A673 (cell line): ENCODE measurements at regions not wholly inside any gene's neighbourhood (a gene's known extent, or its start where the extent isn't known, plus 50 kb on each side); places are given as distances from the start of the nearest gene placed in this dataset.

Experiments
- BruUV-seq: library from RNA; stranded (reverse); fragments of 400-500 nt; replicated peaks from 2 replicates; lab custom pipeline; 2021; lab: Mats Ljungman, UMichigan
- CTCF ChIA-PET: fragments of 300-600 bp; sonication (Branson Sonifier 250); formaldehyde crosslinking; loops from one replicate; lab custom pipeline; 2022; ENCODE audit warnings: antibody characterized with exemption; lab: Charles Lee
- POLR2A ChIA-PET: fragments of 300-600 bp; sonication (Branson Sonifier 250); formaldehyde crosslinking; loops from one replicate; lab custom pipeline; 2022; ENCODE audit warnings: antibody characterized with exemption; ENCODE audit not compliant: low non-redundant PET; lab: Charles Lee
- DNase-seq: peaks from one replicate; pipeline ENCODE4 v3.0.0-alpha.2; 2015; ENCODE audit warnings: low spot score
- H3K27ac ChIP-seq: fragments of 200-600 bp; sonication (generic); 2 replicates; pipeline ENCODE4 v1.5.1; 2016; ENCODE audit warnings: mixed run types, low read depth, mild to moderate bottlenecking, mixed read lengths, antibody characterized with exemption, low read length; ENCODE audit not compliant: poor library complexity, severe bottlenecking
- H3K27me3 ChIP-seq: fragments of 200-600 bp; sonication (generic); replicated peaks from 2 replicates; pipeline ENCODE4 v1.6.1; 2017; ENCODE audit warnings: mixed run types, low read depth, mild to moderate bottlenecking, mixed read lengths, antibody characterized with exemption, low read length; ENCODE audit not compliant: insufficient read depth, poor library complexity
- H3K36me3 ChIP-seq: fragments of 200-600 bp; sonication (generic); 2 replicates; pipeline ENCODE4 v1.6.1; 2016; ENCODE audit warnings: mixed run types, mild to moderate bottlenecking, mixed read lengths, antibody characterized with exemption, low read length; ENCODE audit not compliant: insufficient read depth, poor library complexity, severe bottlenecking
- H3K4me1 ChIP-seq: fragments of 200-600 bp; sonication (generic); 2 replicates; pipeline ENCODE4 v1.6.1; 2017; ENCODE audit warnings: mixed run types, mild to moderate bottlenecking, mixed read lengths, antibody characterized with exemption, low read length; ENCODE audit not compliant: insufficient read depth, poor library complexity, severe bottlenecking
- H3K4me3 ChIP-seq: fragments of 200-600 bp; sonication (generic); 2 replicates; pipeline ENCODE4 v1.5.1; 2016; ENCODE audit warnings: low read depth, mixed run types, mild to moderate bottlenecking, mixed read lengths, low read length; ENCODE audit not compliant: poor library complexity, severe bottlenecking
- H3K9me3 ChIP-seq: fragments of 200-600 bp; sonication (generic); 2 replicates; pipeline ENCODE4 v1.6.1; 2016; ENCODE audit warnings: mixed run types, low read depth, mild to moderate bottlenecking, mixed read lengths, antibody characterized with exemption, low read length; ENCODE audit not compliant: poor library complexity, severe bottlenecking
- EZH2 ChIP-seq: fragments of 200-600 bp; sonication (generic); IDR thresholded peaks from 2 replicates; pipeline ENCODE4 v1.6.1; 2017; ENCODE audit warnings: borderline replicate concordance, low read depth, mild to moderate bottlenecking, mixed read lengths, antibody characterized with exemption, low read length; ENCODE audit not compliant: poor library complexity, severe bottlenecking
- intact Hi-C: fragments of 100-400 bp; cut with micrococcal nuclease; formaldehyde crosslinking; loops from one replicate; pipeline ENCODE4 v1.10.0; 2022; ENCODE audit not compliant: unreplicated experiment
- TF ChIP-seq, protein P1 (sequence below): fragments of 300-800, 200-600 bp; sonication (generic); conservative IDR thresholded peaks from 2 replicates; pipeline ENCODE4 v1.5.1; 2017; ENCODE audit warnings: low read depth, mild to moderate bottlenecking, antibody characterized with exemption, low read length, moderate library complexity, mixed read lengths

DNA sequence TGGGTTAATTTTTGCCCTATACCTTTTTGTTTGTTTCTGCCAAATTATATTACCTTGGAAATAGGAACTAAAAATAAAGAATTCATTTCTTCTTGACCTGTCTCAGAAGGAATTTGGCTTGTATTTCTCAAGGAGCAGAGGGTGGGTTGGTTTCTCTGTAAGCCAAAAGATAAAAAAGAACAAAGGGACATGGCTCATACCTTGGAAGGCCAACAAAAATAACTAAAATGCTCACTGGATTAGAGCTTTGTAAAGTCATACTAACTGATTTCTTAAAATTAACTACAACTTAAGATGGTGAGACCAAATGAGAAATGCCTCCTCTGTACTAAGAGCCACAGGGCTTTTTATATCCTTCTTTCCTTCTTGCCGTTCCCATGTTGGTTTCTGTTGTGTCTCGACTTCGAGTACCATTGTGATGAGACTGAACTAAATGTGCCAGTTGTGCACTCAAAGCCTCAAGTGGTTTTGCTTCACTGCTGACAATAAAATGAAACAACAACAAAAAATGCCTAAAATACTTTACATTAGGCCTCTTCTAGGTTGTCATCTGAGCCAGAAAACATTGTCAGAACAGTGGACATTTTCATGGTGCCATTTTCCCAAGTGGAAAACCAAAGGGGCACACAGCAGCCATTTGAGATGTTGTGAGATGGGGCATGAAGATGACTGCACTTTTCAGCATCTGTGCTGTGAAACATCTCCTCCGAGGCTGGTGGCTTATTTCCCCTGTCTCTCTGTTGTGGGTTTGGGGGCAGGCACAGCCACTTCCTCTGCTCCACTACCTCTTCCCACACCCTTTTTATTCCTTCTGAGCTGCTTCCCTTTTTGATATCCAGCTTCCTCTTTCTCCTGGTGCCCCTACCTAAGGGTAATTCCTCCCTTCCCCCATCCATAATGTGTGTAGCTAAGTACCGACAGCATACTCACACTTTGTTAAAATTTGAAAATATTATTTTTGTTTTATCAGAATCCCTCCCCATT lies 51.8 kb upstream of the AGR3 start:
- Histone ChIP-seq H3K9me3 (no peaks in the 10 kb centered on the region), H3K27me3 (no peaks in the 10 kb centered on the region), H3K4me1 (no peaks in the 10 kb centered on the region), H3K36me3 (no peaks in the 10 kb centered on the region), H3K4me3 (no peak overlapping the region), H3K27ac (no peak overlapping the region)
- ChIA-PET CTCF (no interaction called here), POLR2A (interaction anchor here (0.6 to 0.7 kb wide), 2 partner anchors 13 to 804 kb away, joined by 3 read pairs; no protein-coding TSS in a partner anchor)
- BruUV-seq = no TSS peak
- no peak for TF ChIP-seq EZH2
- TF ChIP-seq, protein P1, sequence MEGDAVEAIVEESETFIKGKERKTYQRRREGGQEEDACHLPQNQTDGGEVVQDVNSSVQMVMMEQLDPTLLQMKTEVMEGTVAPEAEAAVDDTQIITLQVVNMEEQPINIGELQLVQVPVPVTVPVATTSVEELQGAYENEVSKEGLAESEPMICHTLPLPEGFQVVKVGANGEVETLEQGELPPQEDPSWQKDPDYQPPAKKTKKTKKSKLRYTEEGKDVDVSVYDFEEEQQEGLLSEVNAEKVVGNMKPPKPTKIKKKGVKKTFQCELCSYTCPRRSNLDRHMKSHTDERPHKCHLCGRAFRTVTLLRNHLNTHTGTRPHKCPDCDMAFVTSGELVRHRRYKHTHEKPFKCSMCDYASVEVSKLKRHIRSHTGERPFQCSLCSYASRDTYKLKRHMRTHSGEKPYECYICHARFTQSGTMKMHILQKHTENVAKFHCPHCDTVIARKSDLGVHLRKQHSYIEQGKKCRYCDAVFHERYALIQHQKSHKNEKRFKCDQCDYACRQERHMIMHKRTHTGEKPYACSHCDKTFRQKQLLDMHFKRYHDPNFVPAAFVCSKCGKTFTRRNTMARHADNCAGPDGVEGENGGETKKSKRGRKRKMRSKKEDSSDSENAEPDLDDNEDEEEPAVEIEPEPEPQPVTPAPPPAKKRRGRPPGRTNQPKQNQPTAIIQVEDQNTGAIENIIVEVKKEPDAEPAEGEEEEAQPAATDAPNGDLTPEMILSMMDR = no peak
- intact Hi-C loops = no loop called here
- no peak for DNase-seq

- Histone ChIP-seq H3K9me3 (no peaks in the 10 kb centered on the region), H3K27me3 (no peaks in the 10 kb centered on the region), H3K4me1 (no peaks in the 10 kb centered on the region), H3K36me3 (no peaks in the 10 kb centered on the region), H3K4me3 (no peak overlapping the region), H3K27ac (no peak overlapping the region)
- no peak for TF ChIP-seq EZH2
- TF ChIP-seq, protein P1 = no peak
- DNase-seq = no peak
- CTCF ChIA-PET = no interaction called here
- POLR2A ChIA-PET = no interaction called here
- intact Hi-C loops = no loop called here
- BruUV-seq = no TSS peak
Observed at GRCh38 chr7:16934722-16935340, 53.0 kb upstream of the AGR3 start.

DNA sequence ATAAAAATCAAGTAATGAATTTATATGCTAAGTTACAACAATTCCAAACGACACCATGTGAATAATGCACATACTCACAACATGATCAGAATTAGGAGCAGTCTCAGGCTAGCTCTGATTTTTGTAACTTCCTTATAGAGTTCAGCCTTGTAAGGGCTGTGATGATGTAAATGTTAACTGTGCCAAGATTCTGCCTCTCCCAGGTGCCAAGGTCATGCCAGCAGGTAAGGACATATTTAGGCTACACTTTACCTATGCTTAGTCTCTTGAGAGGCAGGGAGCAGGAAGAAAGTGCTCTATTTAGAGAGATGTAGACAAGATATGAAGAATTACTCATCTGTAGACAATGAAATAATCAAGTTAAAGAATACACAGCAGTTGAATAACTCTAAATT lies 53.6 kb upstream of the AGR3 start:
- BruUV-seq = no TSS peak
- no peaks in the 10 kb centered on the region for H3K36me3 ChIP-seq
- H3K27me3 ChIP-seq = no peaks in the 10 kb centered on the region
- CTCF ChIA-PET = no interaction called here
- POLR2A ChIA-PET = no interaction called here
- H3K9me3 ChIP-seq = no peaks in the 10 kb centered on the region
- no peak for TF ChIP-seq EZH2
- TF ChIP-seq, protein P1 = no peak
- no peak for DNase-seq
- intact Hi-C loops = no loop called here
- no peak overlapping the region for H3K4me3 ChIP-seq
- no peaks in the 10 kb centered on the region for H3K4me1 ChIP-seq
- H3K27ac ChIP-seq = no peak overlapping the region
